Fibroblast of skin of right quadriceps (primary cell): ENCODE measurements at regions not wholly inside any gene's neighbourhood (a gene's known extent, or its start where the extent isn't known, plus 50 kb on each side); places are given as distances from the start of the nearest gene placed in this dataset.
"Not testable (repeated sequence)": the region's sequence is repeated elsewhere in the genome, so short reads cannot be mapped to it uniquely, and the experiment has no call there.

Source experiments
- DNase-seq: peaks from one replicate; pipeline ENCODE4 v3.0.0-alpha.2; 2013

GRCh38 chr6:85071845-85072244 is 307.4 kb upstream of the TBX18 start:
- not testable (repeated sequence) for DNase-seq

GRCh38 chr6:85069577-85069976 is 305.2 kb upstream of the TBX18 start:
- no peak for DNase-seq

GRCh38 chr6:85068221-85068620 is 303.8 kb upstream of the TBX18 start:
- DNase-seq = no peak

- DNase-seq = no peak
These were observed 301.9 kb upstream of the TBX18 start for GRCh38 chr6:85066266-85066665.

GRCh38 chr6:85065831-85066230 is 301.4 kb upstream of the TBX18 start:
- peak; percentile 60 for DNase-seq

- no peak for DNase-seq
These were observed 299.2 kb upstream of the TBX18 start for GRCh38 chr6:85063611-85064010.

- DNase-seq = no peak
These were observed 298.5 kb upstream of the TBX18 start for GRCh38 chr6:85062884-85063283.

- peak; percentile 50 for DNase-seq
These were observed 294.4 kb upstream of the TBX18 start for GRCh38 chr6:85058806-85059205.

- DNase-seq = peak; percentile 18
These were observed 285.8 kb upstream of the TBX18 start for GRCh38 chr6:85050149-85050548.

- DNase-seq = no peak
These were observed 284.9 kb upstream of the TBX18 start for GRCh38 chr6:85049282-85049681.

GRCh38 chr6:85047818-85048217 is 283.4 kb upstream of the TBX18 start:
- DNase-seq = peak; percentile 31

- DNase-seq = not testable (repeated sequence)
These were observed 281.4 kb upstream of the TBX18 start for GRCh38 chr6:85045767-85046166.

- DNase-seq = peak; percentile 73
These were observed 280.0 kb upstream of the TBX18 start for GRCh38 chr6:85044361-85044760.

- DNase-seq = peak; percentile 5
These were observed 277.0 kb upstream of the TBX18 start for GRCh38 chr6:85041376-85041775.

- DNase-seq = no peak
These were observed 272.8 kb upstream of the TBX18 start for GRCh38 chr6:85037221-85037620.

GRCh38 chr6:85035766-85036165 is 271.4 kb upstream of the TBX18 start:
- DNase-seq = no peak

GRCh38 chr6:85033547-85033946 is 269.1 kb upstream of the TBX18 start:
- DNase-seq = no peak

GRCh38 chr6:85026021-85026420 is 261.6 kb upstream of the TBX18 start:
- no peak for DNase-seq

- no peak for DNase-seq
These were observed 259.3 kb upstream of the TBX18 start for GRCh38 chr6:85023721-85024120.

GRCh38 chr6:85017352-85017751 is 253.0 kb upstream of the TBX18 start:
- DNase-seq = no peak

GRCh38 chr6:85016726-85017125 is 252.3 kb upstream of the TBX18 start:
- DNase-seq = no peak

- DNase-seq = peak; percentile 53
These were observed 251.1 kb upstream of the TBX18 start for GRCh38 chr6:85015396-85015990.

- no peak for DNase-seq
These were observed 246.5 kb upstream of the TBX18 start for GRCh38 chr6:85010865-85011264.

- DNase-seq = peak; percentile 88
These were observed 244.1 kb upstream of the TBX18 start for GRCh38 chr6:85008296-85009009.

- DNase-seq = no peak
These were observed 242.0 kb upstream of the TBX18 start for GRCh38 chr6:85006362-85006761.
